C4-2B (cell line): ENCODE measurements at regions not wholly inside any gene's neighbourhood (a gene's known extent, or its start where the extent isn't known, plus 50 kb on each side); places are given as distances from the start of the nearest gene placed in this dataset.
"Not testable (repeated sequence)": the region's sequence is repeated elsewhere in the genome, so short reads cannot be mapped to it uniquely, and the experiment has no call there.

ENCODE experiments used
- H3K27ac ChIP-seq: fragments of 450-650 bp; 2 replicates; pipeline ENCODE4 v1.5.1; 2017
- CTCF ChIP-seq: fragments of 450-650 bp; conservative IDR thresholded peaks from 2 replicates; pipeline ENCODE4 v1.5.1; 2017; ENCODE audit warnings: mild to moderate bottlenecking
- ZFX ChIP-seq: fragments of 450-650 bp; IDR thresholded peaks from 2 replicates; pipeline ENCODE4 v1.6.1; 2017

GRCh38 chr18:78875016-78875777 is 104.4 kb upstream of the SALL3 start:
- TF ChIP-seq ZFX (no peak), CTCF (peak; percentile 82)
- no peak overlapping the region for H3K27ac ChIP-seq

GRCh38 chr18:78875778-78876650 is 103.6 kb upstream of the SALL3 start:
- peak; percentile 66 for TF ChIP-seq CTCF
- TF ChIP-seq ZFX = no peak
- no peak overlapping the region for H3K27ac ChIP-seq

GRCh38 chr18:78876868-78877267 is 102.8 kb upstream of the SALL3 start:
- TF ChIP-seq ZFX (no peak), CTCF (no peak)
- H3K27ac ChIP-seq = no peak overlapping the region

- H3K27ac ChIP-seq = no peak overlapping the region
- TF ChIP-seq ZFX (no peak), CTCF (no peak)
Measured at GRCh38 chr18:78878335-78878734, 101.3 kb upstream of the SALL3 start.

- TF ChIP-seq CTCF = peak; percentile 73
- H3K27ac ChIP-seq = not testable (repeated sequence)
Measured at GRCh38 chr18:78879072-78879883, 100.3 kb upstream of the SALL3 start.

- no peak for TF ChIP-seq CTCF
- no peak for TF ChIP-seq ZFX
- H3K27ac ChIP-seq = no peak overlapping the region
Measured at GRCh38 chr18:78882585-78882984, 97.0 kb upstream of the SALL3 start.

- no peak overlapping the region for H3K27ac ChIP-seq
- no peak for TF ChIP-seq ZFX
- no peak for TF ChIP-seq CTCF
Measured at GRCh38 chr18:78883501-78883900, 96.1 kb upstream of the SALL3 start.
